HG02943 (cell line): ENCODE measurements at regions not wholly inside any gene's neighbourhood (a gene's known extent, or its start where the extent isn't known, plus 50 kb on each side); places are given as distances from the start of the nearest gene placed in this dataset.
"Not testable (repeated sequence)": the region's sequence is repeated elsewhere in the genome, so short reads cannot be mapped to it uniquely, and the experiment has no call there.

Experiments
- ATAC-seq: cut with Tn5 transposase; IDR thresholded peaks from one replicate; pipeline ENCODE4 v1.9.1; 2021; ENCODE audit warnings: mild to moderate bottlenecking, low read depth, moderate library complexity; ENCODE audit not compliant: unreplicated experiment

DNA sequence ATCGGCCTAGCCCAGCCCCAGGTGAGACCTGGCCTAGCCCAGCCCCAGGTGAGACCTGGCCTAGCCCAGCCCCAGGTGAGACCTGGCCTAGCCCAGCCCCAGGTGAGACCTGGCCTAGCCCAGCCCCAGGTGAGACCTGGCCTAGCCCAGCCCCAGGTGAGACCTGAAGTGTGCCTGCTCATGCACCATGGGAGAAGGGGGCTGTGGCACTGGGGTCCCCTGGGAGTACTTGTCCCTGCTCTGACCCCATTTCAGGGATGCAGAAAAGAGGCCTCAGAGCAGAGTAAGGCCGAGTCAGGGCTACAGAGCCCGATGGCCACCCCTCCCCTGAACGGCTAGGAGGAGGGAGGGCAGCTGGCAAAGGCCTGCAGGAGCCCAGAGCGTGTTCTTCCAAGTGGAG is 129.6 kb downstream of the CRYBB2 start:
- ATAC-seq = not testable (repeated sequence)

DNA sequence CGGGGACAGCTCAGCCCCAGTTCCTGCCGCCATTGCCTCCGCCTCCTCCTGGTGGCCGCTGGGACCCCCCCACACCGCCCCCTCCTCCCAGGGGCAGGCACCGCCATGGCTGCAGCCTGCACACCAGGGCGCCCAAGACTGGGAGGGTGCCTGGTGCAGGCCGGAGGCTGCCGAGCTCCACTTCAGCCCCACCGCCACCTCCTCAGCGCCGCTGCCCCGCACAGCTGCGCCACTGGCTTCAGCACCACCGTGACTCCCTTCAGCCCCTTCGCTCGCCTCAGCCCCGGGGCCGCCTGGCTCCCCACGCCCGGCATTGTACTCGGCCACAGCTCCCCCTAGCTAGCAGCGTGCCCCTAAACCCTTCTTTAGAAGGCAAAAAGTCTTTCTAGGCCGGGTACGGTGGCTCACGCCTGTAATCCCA is 131.1 kb downstream of the CRYBB2 start:
- ATAC-seq = no peak

- no peak for ATAC-seq
Observed at GRCh38 chr22:25351631-25352293, 132.3 kb downstream of the CRYBB2 start.

DNA sequence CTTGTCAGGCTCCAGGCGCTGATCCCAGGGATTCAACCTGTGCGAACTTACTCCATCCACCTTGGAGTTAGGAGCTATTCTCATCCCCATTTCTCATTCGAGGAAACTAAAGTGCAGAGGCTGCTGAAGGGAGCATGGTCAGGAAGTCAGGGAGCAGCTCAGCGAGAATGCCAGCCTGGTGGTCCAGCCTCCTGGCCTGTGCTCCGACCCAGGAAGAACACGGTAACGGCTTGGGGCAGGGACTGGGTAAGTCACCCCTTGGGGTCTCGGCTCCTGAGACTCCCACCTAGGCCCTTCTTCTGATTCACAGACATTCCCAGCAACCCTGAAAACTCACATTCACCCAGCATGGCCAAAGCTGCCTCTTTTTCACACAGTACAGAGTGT is 132.8 kb downstream of the CRYBB2 start:
- no peak for ATAC-seq

DNA sequence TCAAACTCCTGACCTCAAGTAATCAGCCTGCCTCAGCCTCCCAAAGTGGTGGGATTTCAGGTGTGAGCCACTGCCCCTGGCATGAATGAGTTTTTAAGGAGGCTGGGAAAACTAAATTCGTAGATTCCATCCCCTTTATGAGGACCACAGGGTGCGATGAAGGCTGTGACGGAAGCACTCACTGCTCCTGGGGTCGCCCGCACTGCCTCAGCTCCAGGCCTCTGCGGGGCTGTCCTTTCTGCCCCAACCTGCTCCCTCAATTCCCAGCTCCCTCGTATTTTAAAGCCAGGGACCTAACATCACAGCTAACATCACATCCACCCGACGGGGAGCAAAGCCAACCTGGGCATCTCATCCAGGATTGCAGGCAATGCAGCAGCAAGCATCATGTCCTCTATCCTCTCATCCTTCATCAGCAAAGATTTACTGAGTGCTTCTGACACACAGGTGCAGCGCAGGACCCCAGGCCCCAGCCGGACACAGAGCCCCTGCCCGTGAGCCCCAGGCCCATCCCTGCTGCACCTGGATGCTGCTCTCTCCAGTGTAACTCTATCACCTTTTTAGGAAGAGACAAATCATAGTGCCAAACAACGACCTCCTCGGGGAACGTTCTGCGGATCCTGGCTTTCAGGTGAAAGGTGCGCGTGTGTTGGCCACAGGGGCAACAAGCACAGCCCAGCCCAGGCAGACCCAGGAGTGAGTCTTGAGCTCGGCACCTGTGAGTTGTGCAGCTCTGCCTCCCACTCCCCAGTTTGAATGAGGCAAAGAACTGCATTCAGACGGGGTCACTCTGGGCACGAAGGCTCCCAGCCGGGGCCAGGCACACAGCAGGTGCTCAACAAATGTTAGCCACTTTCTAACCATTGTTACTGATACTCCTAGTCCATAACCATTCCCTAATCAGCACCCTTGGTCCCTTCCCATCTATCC is 134.3 kb downstream of the CRYBB2 start:
- no peak for ATAC-seq

GRCh38 chr22:25354456-25354855 is 135.0 kb downstream of the CRYBB2 start:
- no peak for ATAC-seq

- ATAC-seq = no peak
Observed at GRCh38 chr22:25357132-25357455, 137.7 kb downstream of the CRYBB2 start.

GRCh38 chr22:25357606-25358420 is 138.4 kb downstream of the CRYBB2 start:
- no peak for ATAC-seq

DNA sequence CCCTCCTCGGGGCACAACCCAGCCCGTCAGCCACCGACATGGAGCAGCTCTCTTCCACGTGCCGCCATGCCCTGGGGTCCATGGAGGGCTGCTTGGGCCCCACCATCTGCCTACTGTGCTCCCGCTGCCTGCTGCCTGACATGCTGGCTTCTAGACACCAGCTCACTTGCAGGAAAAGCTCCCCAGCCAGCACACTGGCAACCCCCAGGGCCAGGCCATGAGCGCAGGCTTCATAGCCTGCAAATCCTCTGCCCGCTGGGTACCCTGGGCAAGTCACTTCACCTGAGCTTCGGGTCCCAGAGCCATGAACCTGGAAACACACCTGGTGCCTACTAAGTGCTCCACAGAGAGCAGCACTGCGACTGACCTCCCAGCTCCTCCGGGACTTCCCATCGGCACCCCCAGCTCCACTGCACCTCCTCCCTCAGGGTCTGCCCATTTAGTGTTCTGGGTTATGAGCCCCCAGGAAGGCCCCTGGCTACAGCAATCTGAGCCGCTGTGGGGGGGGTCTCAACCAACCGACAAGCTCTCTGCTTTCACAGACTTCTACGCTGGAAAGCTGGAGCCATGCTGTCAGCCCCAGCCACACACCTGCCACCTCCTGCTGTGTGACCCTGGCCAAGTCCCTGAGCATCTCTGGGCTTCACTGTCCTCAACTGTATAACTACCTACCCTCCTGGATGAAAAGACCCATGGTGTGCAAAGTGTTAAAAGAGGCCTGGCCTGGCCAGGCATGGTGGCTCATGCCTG is 139.2 kb downstream of the CRYBB2 start:
- ATAC-seq = no peak

GRCh38 chr22:25359601-25360261 is 140.3 kb downstream of the CRYBB2 start:
- no peak for ATAC-seq

GRCh38 chr22:25360411-25360810 is 141.0 kb downstream of the CRYBB2 start:
- ATAC-seq = no peak

GRCh38 chr22:25360891-25361645 is 141.6 kb downstream of the CRYBB2 start:
- no peak for ATAC-seq

- ATAC-seq = no peak
Observed at GRCh38 chr22:25361899-25362214, 142.4 kb downstream of the CRYBB2 start.

DNA sequence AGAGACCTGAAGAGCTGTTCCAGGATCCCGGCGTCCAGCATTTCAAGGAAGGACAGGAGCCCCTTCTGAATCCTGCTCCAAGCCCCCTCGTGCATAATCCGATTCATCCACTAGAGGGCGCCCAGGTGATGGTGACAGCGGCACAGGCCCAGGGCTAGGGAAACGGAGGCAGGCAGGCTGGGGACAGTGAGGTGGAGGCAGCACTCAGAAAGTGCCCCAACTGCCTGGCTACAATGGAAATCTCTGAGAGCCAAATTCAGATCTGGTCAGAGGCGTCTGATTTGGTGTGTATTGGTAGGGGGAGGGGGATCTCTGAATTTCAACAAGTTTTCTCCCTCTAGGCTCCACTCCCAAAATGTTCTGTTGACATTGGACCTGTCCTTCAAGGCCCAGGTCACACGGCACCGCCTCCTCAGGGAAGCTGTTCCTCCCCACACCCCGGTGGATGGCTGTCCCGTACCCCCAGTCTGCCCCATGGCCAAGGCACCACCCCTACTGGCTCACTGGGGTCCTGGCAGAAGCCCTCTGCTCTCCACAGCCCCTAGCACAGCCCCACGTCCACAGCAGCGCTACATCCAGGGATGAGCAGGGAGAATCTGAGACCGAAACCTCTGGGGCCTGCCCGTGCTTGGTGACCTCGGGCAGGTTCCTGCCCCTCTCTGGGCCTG is 142.9 kb downstream of the CRYBB2 start:
- ATAC-seq = no peak

DNA sequence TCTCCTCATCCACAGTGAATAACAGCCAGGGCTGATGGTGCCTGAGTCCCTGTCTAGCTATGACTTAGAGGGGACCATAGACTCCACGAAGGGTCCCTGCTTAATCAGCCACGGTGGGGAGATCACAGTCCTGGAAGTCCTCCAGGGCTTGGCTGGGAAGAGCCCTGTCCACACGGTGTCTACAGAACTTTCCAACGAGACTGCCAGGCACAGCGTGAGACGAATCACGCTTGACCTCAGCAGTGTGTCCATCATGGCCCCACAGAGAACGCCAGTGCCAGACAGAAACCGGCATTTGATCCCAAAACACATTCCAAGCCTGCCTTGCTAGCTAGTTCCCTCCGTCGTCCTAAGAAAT is 143.4 kb downstream of the CRYBB2 start:
- no peak for ATAC-seq

- no peak for ATAC-seq
Observed at GRCh38 chr22:25363474-25363873, 144.0 kb downstream of the CRYBB2 start.

GRCh38 chr22:25364281-25364680 is 144.8 kb downstream of the CRYBB2 start:
- no peak for ATAC-seq

GRCh38 chr22:25364736-25365241 is 145.3 kb downstream of the CRYBB2 start:
- no peak for ATAC-seq
